Liver (tissue), 8 donors: ENCODE measurements at regions not wholly inside any gene's neighbourhood (a gene's known extent, or its start where the extent isn't known, plus 50 kb on each side); places are given as distances from the start of the nearest gene placed in this dataset.

Experiments used
- DNase-seq: peaks from one replicate; pipeline ENCODE4 v3.0.0-alpha.2; 2017; ENCODE audit warnings: low spot score
- H3K27ac ChIP-seq, 2 donors: one replicate each; pipeline ENCODE4 v1.7.0; 2013; ENCODE audit warnings: inconsistent platforms in 2 of 2, low read length in 2 of 2, control low read depth in 1 of 2, low read depth in 1 of 2, mild to moderate bottlenecking in 1 of 2
- H3K27me3 ChIP-seq, 4 donors: one replicate each; pipeline versions ENCODE4 v1.6.1 to v1.7.0; 2013; ENCODE audit warnings: low read length in 3 of 4, inconsistent platforms in 1 of 4, mild to moderate bottlenecking in 1 of 4, moderate library complexity in 1 of 4; ENCODE audit not compliant: control insufficient read depth in 4 of 4, insufficient read depth in 4 of 4
- H3K36me3 ChIP-seq, 4 donors: one replicate each; pipeline versions ENCODE4 v1.6.1 to v1.7.0; 2013; ENCODE audit warnings: low read length in 3 of 4, mild to moderate bottlenecking in 3 of 4, low read depth in 1 of 4, moderate library complexity in 1 of 4; ENCODE audit not compliant: control insufficient read depth in 4 of 4, insufficient read depth in 3 of 4
- H3K4me1 ChIP-seq, 4 donors: one replicate each; pipeline versions ENCODE4 v1.6.1 to v1.7.0; 2013; ENCODE audit warnings: low read length in 3 of 4, mild to moderate bottlenecking in 3 of 4, moderate library complexity in 1 of 4; ENCODE audit not compliant: control insufficient read depth in 4 of 4, insufficient read depth in 4 of 4
- H3K4me3 ChIP-seq, 3 donors: one replicate each; pipeline versions ENCODE4 v1.6.1 to v1.7.0; 2013; ENCODE audit warnings: low read length in 3 of 3, control low read depth in 1 of 3, low read depth in 1 of 3, mild to moderate bottlenecking in 1 of 3
- H3K9ac ChIP-seq, 2 donors: one replicate each; pipeline ENCODE4 v1.7.0; 2013; ENCODE audit warnings: low read length in 2 of 2, mild to moderate bottlenecking in 2 of 2, moderate library complexity in 2 of 2, control low read depth in 1 of 2, low read depth in 1 of 2
- H3K9me3 ChIP-seq, 4 donors: one replicate each; pipeline versions ENCODE4 v1.6.1 to v1.7.0; 2013; ENCODE audit warnings: low read length in 3 of 4; ENCODE audit not compliant: control insufficient read depth in 4 of 4
- EGR1 ChIP-seq, 2 donors: IDR thresholded peaks; 2 replicates each; pipeline ENCODE4 v1.6.1; 2016 to 2018; ENCODE audit warnings: antibody characterized with exemption in 2 of 2, low read depth in 2 of 2
- FOXA1 ChIP-seq: IDR thresholded peaks from 2 replicates; pipeline ENCODE4 v1.6.1; 2016; ENCODE audit warnings: antibody characterized with exemption
- FOXA2 ChIP-seq: IDR thresholded peaks from 2 replicates; pipeline ENCODE4 v1.6.1; 2016; ENCODE audit warnings: antibody characterized with exemption
- GABPA ChIP-seq, 2 donors: IDR thresholded peaks in 1 of 2; conservative IDR thresholded peaks in 1 of 2; 2 replicates each; pipeline ENCODE4 v1.6.1; 2016; ENCODE audit warnings: antibody characterized with exemption in 2 of 2, mild to moderate bottlenecking in 1 of 2, moderate library complexity in 1 of 2
- HNF4A ChIP-seq, 2 donors: conservative IDR thresholded peaks; 2 replicates each; pipeline ENCODE4 v1.6.1; 2016; ENCODE audit warnings: antibody characterized with exemption in 2 of 2, mild to moderate bottlenecking in 2 of 2
- HNF4G ChIP-seq: IDR thresholded peaks from 2 replicates; pipeline ENCODE4 v1.6.1; 2016; ENCODE audit warnings: antibody characterized with exemption
- JUND ChIP-seq, 2 donors: IDR thresholded peaks; 2 replicates each; pipeline ENCODE4 v1.6.1; 2016; ENCODE audit warnings: antibody characterized with exemption in 2 of 2
- MAX ChIP-seq: IDR thresholded peaks from 2 replicates; pipeline ENCODE4 v1.6.1; 2016; ENCODE audit warnings: antibody characterized with exemption
- NR2F2 ChIP-seq: IDR thresholded peaks from 2 replicates; pipeline ENCODE4 v1.6.1; 2016; ENCODE audit warnings: antibody characterized with exemption
- RAD21 ChIP-seq, 2 donors: IDR thresholded peaks; 2 replicates each; pipeline ENCODE4 v1.6.1; 2016; ENCODE audit warnings: antibody characterized with exemption in 2 of 2, mild to moderate bottlenecking in 2 of 2
- REST ChIP-seq: IDR thresholded peaks from 2 replicates; pipeline ENCODE4 v1.6.1; 2016; ENCODE audit warnings: antibody characterized with exemption, mild to moderate bottlenecking
- RXRA ChIP-seq, 2 donors: IDR thresholded peaks; 2 replicates each; pipeline ENCODE4 v1.6.1; 2017 to 2018; ENCODE audit warnings: antibody characterized with exemption in 2 of 2, mild to moderate bottlenecking in 1 of 2
- SP1 ChIP-seq: IDR thresholded peaks from 2 replicates; pipeline ENCODE4 v1.6.1; 2018; ENCODE audit warnings: antibody characterized with exemption, mild to moderate bottlenecking
- TAF1 ChIP-seq: conservative IDR thresholded peaks from 2 replicates; pipeline ENCODE4 v1.6.1; 2016; ENCODE audit warnings: antibody characterized with exemption, mild to moderate bottlenecking
- YY1 ChIP-seq: IDR thresholded peaks from 2 replicates; pipeline ENCODE4 v1.6.1; 2016; ENCODE audit warnings: antibody characterized with exemption, mild to moderate bottlenecking
- WGBS: extraction: QIAGEN DNeasy Blood & Tissue Kit; methylation state at CpG from one replicate; pipeline ENCODE4 v1.1.7; 2013; 5-methylcytosine and 5-hydroxymethylcytosine counted together
- TF ChIP-seq, protein P1 (sequence below): IDR thresholded peaks from 2 replicates; pipeline ENCODE4 v1.6.1; 2016; ENCODE audit warnings: antibody characterized with exemption
- TF ChIP-seq, protein P2 (sequence below): IDR thresholded peaks from 2 replicates; pipeline ENCODE4 v1.6.1; 2016; ENCODE audit warnings: antibody characterized with exemption
- TF ChIP-seq, protein P3 (sequence below): fragments of 150-350 bp; IDR thresholded peaks from 2 replicates; pipeline ENCODE4 v1.5.1; 2017; ENCODE audit warnings: improper control_type of control experiment, low read depth, low read length; ENCODE audit not compliant: missing input control
- donor health status: healthy.
- donor health status: healthy.
- donor health status: healthy.
- donor health status: healthy.
- donor health status: healthy.

DNA sequence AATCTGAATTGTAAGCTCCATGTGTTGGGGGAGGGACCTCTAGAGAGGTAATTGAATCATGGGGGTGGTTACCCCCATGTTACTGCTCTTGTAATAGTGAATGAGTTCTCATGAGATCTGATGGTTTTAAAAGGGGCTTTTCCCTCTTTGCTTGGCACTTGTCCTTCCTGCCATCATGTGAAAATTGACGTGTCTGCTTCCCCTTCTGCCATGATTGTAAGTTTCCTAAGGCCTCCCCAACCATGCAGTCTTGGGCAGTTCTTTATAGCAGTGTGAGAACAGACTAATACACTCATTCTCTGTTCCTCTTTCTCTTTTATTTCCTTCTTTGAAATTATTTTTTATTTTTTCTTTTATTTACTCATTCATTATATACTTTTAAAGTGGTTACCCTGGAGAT is 239.4 kb downstream of the CSNK2A3 start (continued):
- TF ChIP-seq, protein P1, sequence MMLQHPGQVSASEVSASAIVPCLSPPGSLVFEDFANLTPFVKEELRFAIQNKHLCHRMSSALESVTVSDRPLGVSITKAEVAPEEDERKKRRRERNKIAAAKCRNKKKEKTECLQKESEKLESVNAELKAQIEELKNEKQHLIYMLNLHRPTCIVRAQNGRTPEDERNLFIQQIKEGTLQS: no peak
- no peak for TF ChIP-seq SP1

GRCh38 chr11:11108026-11108425 is 245.0 kb downstream of the CSNK2A3 start:
- H3K27ac ChIP-seq: no peak overlapping the region
- H3K4me3 ChIP-seq: no peak overlapping the region
- H3K9me3 ChIP-seq: no peaks in the 10 kb centered on the region
- WGBS: 97% methylated on average over 5 of the region's 5 CpGs
- no peak overlapping the region for H3K9ac ChIP-seq
- H3K36me3 ChIP-seq: no peaks in the 10 kb centered on the region
- TF ChIP-seq YY1 (no peak), FOXA1 (no peak), GABPA (IDR thresholded peaks at IDR 0.05 in 1 of 2, conservative IDR thresholded peaks at IDR 0.05 in 1 of 2) (no peak), RXRA (IDR thresholded peaks at IDR 0.05) (no peak), JUND (IDR thresholded peaks at IDR 0.05) (no peak), MAX (no peak), NR2F2 (no peak), HNF4A (conservative IDR thresholded peaks at IDR 0.05) (no peak), FOXA2 (no peak), EGR1 (IDR thresholded peaks at IDR 0.05; ENCODE audit: low read depth in 2 of 2) (no peak), HNF4G (no peak), RAD21 (IDR thresholded peaks at IDR 0.05) (no peak), TAF1 (no peak), SP1 (no peak), REST (no peak)
- TF ChIP-seq, protein P1: no peak
- TF ChIP-seq, protein P2, sequence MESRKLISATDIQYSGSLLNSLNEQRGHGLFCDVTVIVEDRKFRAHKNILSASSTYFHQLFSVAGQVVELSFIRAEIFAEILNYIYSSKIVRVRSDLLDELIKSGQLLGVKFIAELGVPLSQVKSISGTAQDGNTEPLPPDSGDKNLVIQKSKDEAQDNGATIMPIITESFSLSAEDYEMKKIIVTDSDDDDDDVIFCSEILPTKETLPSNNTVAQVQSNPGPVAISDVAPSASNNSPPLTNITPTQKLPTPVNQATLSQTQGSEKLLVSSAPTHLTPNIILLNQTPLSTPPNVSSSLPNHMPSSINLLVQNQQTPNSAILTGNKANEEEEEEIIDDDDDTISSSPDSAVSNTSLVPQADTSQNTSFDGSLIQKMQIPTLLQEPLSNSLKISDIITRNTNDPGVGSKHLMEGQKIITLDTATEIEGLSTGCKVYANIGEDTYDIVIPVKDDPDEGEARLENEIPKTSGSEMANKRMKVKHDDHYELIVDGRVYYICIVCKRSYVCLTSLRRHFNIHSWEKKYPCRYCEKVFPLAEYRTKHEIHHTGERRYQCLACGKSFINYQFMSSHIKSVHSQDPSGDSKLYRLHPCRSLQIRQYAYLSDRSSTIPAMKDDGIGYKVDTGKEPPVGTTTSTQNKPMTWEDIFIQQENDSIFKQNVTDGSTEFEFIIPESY: no peak
- TF ChIP-seq, protein P3, sequence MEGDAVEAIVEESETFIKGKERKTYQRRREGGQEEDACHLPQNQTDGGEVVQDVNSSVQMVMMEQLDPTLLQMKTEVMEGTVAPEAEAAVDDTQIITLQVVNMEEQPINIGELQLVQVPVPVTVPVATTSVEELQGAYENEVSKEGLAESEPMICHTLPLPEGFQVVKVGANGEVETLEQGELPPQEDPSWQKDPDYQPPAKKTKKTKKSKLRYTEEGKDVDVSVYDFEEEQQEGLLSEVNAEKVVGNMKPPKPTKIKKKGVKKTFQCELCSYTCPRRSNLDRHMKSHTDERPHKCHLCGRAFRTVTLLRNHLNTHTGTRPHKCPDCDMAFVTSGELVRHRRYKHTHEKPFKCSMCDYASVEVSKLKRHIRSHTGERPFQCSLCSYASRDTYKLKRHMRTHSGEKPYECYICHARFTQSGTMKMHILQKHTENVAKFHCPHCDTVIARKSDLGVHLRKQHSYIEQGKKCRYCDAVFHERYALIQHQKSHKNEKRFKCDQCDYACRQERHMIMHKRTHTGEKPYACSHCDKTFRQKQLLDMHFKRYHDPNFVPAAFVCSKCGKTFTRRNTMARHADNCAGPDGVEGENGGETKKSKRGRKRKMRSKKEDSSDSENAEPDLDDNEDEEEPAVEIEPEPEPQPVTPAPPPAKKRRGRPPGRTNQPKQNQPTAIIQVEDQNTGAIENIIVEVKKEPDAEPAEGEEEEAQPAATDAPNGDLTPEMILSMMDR: no peak
- peaks cover 0 to 3% (median 0%) of the 10 kb centered on the region in 4 donors for H3K27me3 ChIP-seq
- no peaks in the 10 kb centered on the region for H3K4me1 ChIP-seq
- no peak for DNase-seq
